ENCODE measurements at regions not wholly inside any gene's neighbourhood (a gene's known extent, or its start where the extent isn't known, plus 50 kb on each side); places are given as distances from the start of the nearest gene placed in this dataset.

- dilution Hi-C loops (cut with MboI; ENCODE audit: extremely low pct_ligation_motif_present, low sequenced_read_pairs), result no loop called here
- Histone ChIP-seq H3K9ac (replicated peaks; ENCODE audit: extremely low read depth, insufficient read depth, low read length) (no peak overlapping the region), H3K9me1 (replicated peaks; ENCODE audit: control insufficient read depth, extremely low read depth, insufficient read depth, low read length) (no peaks in the 10 kb centered on the region), H2AFZ (ENCODE audit: low read depth, low read length) (no peak overlapping the region), H3K4me1 (ENCODE audit: control insufficient read depth, extremely low read depth, insufficient read depth, low read length) (no peaks in the 10 kb centered on the region), H3K36me3 (ENCODE audit: control insufficient read depth in 2 of 2, extremely low read depth in 1 of 2, insufficient read depth in 2 of 2, low read length in 2 of 2) (no peaks in the 10 kb centered on the region), H3K4me3 (replicated peaks in 1 of 3; ENCODE audit: insufficient read depth in 1 of 3, low read depth in 1 of 3, low read length in 3 of 3) (no peak overlapping the region), H3K27me3 (ENCODE audit: control insufficient read depth in 2 of 2, insufficient read depth in 2 of 2, low read length in 2 of 2) (no peaks in the 10 kb centered on the region), H3K27ac (ENCODE audit: insufficient read depth, low read depth, low read length) (no peak overlapping the region), H3K79me2 (ENCODE audit: control insufficient read depth, insufficient read depth, low read length) (no peaks in the 10 kb centered on the region), H4K20me1 (replicated peaks; ENCODE audit: control insufficient read depth, extremely low read depth, insufficient read depth, low read length) (no peaks in the 10 kb centered on the region), H3K4me2 (ENCODE audit: insufficient read depth, low read length) (no peak overlapping the region), H3K9me3 (replicated peaks; ENCODE audit: control insufficient read depth, insufficient read depth, low read length) (no peaks in the 10 kb centered on the region)
- DNase-seq (ENCODE audit: low read depth, low spot score), result no peak
- TF ChIP-seq CTCF (IDR thresholded peaks at IDR 0.05; ENCODE audit: extremely low read depth in 1 of 2, insufficient read depth in 1 of 2, low read depth in 1 of 2, low read length in 2 of 2) (no peak), POLR2A (IDR thresholded peaks at IDR 0.05; ENCODE audit: low read depth, low read length) (no peak), MAX (IDR thresholded peaks at IDR 0.05; ENCODE audit: insufficient read depth, insufficient read length) (no peak), EZH2 (IDR thresholded peaks at IDR 0.05; ENCODE audit: borderline replicate concordance, low read depth, low read length, severe bottlenecking) (no peak), MYC (IDR thresholded peaks at IDR 0.05; ENCODE audit: low read depth, low read length) (no peak), GATA2 (IDR thresholded peaks at IDR 0.05; ENCODE audit: insufficient read depth, insufficient read length, low read depth, low read length) (no peak), JUN (IDR thresholded peaks at IDR 0.05; ENCODE audit: borderline replicate concordance, insufficient read depth, insufficient read length, low read depth) (no peak), FOS (IDR thresholded peaks at IDR 0.05; ENCODE audit: borderline replicate concordance, insufficient read depth, low read length) (no peak), POLR2AphosphoS5 (IDR thresholded peaks at IDR 0.05; ENCODE audit: insufficient read depth, low read depth, low read length) (no peak)
- intact Hi-C loops (cut with micrococcal nuclease), result no loop called here
- FAIRE-seq, result no peak
- CTCF ChIA-PET, result no interaction called here
- POLR2A ChIA-PET, result no interaction called here
- BruUV-seq (replicated peaks), result no TSS peak
Measured at GRCh38 chr9:120265791-120266190, 314.2 kb downstream of the CDK5RAP2 start.

Measured in endothelial cell of umbilical vein (primary cell).